Breast epithelium (tissue), 3 donors: ENCODE measurements at regions not wholly inside any gene's neighbourhood (a gene's known extent, or its start where the extent isn't known, plus 50 kb on each side); places are given as distances from the start of the nearest gene placed in this dataset.

Experiments used
- CTCF ChIP-seq, 3 donors: fragments of 450-650 bp; IDR thresholded peaks; one replicate each; pipeline ENCODE4 v1.5.1; 2016 to 2017; ENCODE audit warnings: antibody characterized with exemption in 3 of 3, mild to moderate bottlenecking in 3 of 3, moderate library complexity in 3 of 3
- POLR2A ChIP-seq: fragments of 450-650 bp; IDR thresholded peaks from one replicate; pipeline ENCODE4 v1.6.1; 2016; ENCODE audit warnings: antibody characterized with exemption, mild to moderate bottlenecking, moderate library complexity
- POLR2AphosphoS5 ChIP-seq, 3 donors: sonication (generic); formaldehyde crosslinking; IDR thresholded peaks; one replicate each; pipeline ENCODE4 v1.6.1; 2017; ENCODE audit warnings: antibody characterized with exemption in 3 of 3

GRCh38 chr2:156129227-156129626 is 203.3 kb downstream of the NR4A2 start:
- no peak for TF ChIP-seq POLR2AphosphoS5 (IDR thresholded peaks at IDR 0.05)
- no peak for TF ChIP-seq CTCF (IDR thresholded peaks at IDR 0.05)
- TF ChIP-seq POLR2A: no peak
